ENCODE measurements at regions not wholly inside any gene's neighbourhood (a gene's known extent, or its start where the extent isn't known, plus 50 kb on each side); places are given as distances from the start of the nearest gene placed in this dataset.

- TF ChIP-seq ZNF274 (IDR thresholded peaks at IDR 0.05; ENCODE audit: low read depth, low read length): no peak
- no peak for TF ChIP-seq SUZ12 (IDR thresholded peaks at IDR 0.05; ENCODE audit: extremely low read depth, insufficient read depth, insufficient read length)
- DNase-seq (ENCODE audit: low read depth, low spot score): no peak
- Histone ChIP-seq H3K36me3 (ENCODE audit: insufficient read depth, insufficient read length, low read length) (no peaks in the 10 kb centered on the region), H3K4me3 (ENCODE audit: insufficient read length, low read depth) (no peak overlapping the region), H3K9ac (ENCODE audit: insufficient read length, low read depth) (no peak overlapping the region), H3K27me3 (ENCODE audit: insufficient read depth, insufficient read length) (no peaks in the 10 kb centered on the region), H3K4me1 (ENCODE audit: insufficient read depth, insufficient read length) (no peaks in the 10 kb centered on the region), H3K9me3 (ENCODE audit: insufficient read depth, low read length) (no peaks in the 10 kb centered on the region)
These were observed 399.2 kb downstream of the NLGN4X start for GRCh38 chrX:5829469-5829868.

- Histone ChIP-seq H3K36me3 (ENCODE audit: insufficient read depth, insufficient read length, low read length) (no peaks in the 10 kb centered on the region), H3K27me3 (ENCODE audit: insufficient read depth, insufficient read length) (no peaks in the 10 kb centered on the region), H3K9ac (ENCODE audit: insufficient read length, low read depth) (no peak overlapping the region), H3K4me1 (ENCODE audit: insufficient read depth, insufficient read length) (no peaks in the 10 kb centered on the region), H3K4me3 (ENCODE audit: insufficient read length, low read depth) (no peak overlapping the region), H3K9me3 (ENCODE audit: insufficient read depth, low read length) (no peaks in the 10 kb centered on the region)
- DNase-seq (ENCODE audit: low read depth, low spot score): no peak
- TF ChIP-seq ZNF274 (IDR thresholded peaks at IDR 0.05; ENCODE audit: low read depth, low read length) (no peak), SUZ12 (IDR thresholded peaks at IDR 0.05; ENCODE audit: extremely low read depth, insufficient read depth, insufficient read length) (no peak), YY1 (IDR thresholded peaks at IDR 0.05; ENCODE audit: insufficient read depth, insufficient read length) (no peak)
These were observed 399.6 kb downstream of the NLGN4X start for GRCh38 chrX:5829060-5829459.

- Histone ChIP-seq H3K9ac (ENCODE audit: insufficient read length, low read depth) (no peak overlapping the region), H3K27me3 (ENCODE audit: insufficient read depth, insufficient read length) (no peaks in the 10 kb centered on the region), H3K4me1 (ENCODE audit: insufficient read depth, insufficient read length) (no peaks in the 10 kb centered on the region), H3K36me3 (ENCODE audit: insufficient read depth, insufficient read length, low read length) (no peaks in the 10 kb centered on the region), H3K4me3 (ENCODE audit: insufficient read length, low read depth) (no peak overlapping the region), H3K9me3 (ENCODE audit: insufficient read depth, low read length) (no peaks in the 10 kb centered on the region)
- DNase-seq (ENCODE audit: low read depth, low spot score): no peak
- no peak for TF ChIP-seq ZNF274 (IDR thresholded peaks at IDR 0.05; ENCODE audit: low read depth, low read length)
- TF ChIP-seq SUZ12 (IDR thresholded peaks at IDR 0.05; ENCODE audit: extremely low read depth, insufficient read depth, insufficient read length): no peak
- TF ChIP-seq YY1 (IDR thresholded peaks at IDR 0.05; ENCODE audit: insufficient read depth, insufficient read length): no peak
These were observed 404.8 kb downstream of the NLGN4X start for GRCh38 chrX:5823903-5824302.

- no peaks in the 10 kb centered on the region for H3K36me3 ChIP-seq (ENCODE audit: insufficient read depth, insufficient read length, low read length)
- H3K4me1 ChIP-seq (ENCODE audit: insufficient read depth, insufficient read length): no peaks in the 10 kb centered on the region
- TF ChIP-seq SUZ12 (IDR thresholded peaks at IDR 0.05; ENCODE audit: extremely low read depth, insufficient read depth, insufficient read length) (no peak), ZNF274 (IDR thresholded peaks at IDR 0.05; ENCODE audit: low read depth, low read length) (no peak), YY1 (IDR thresholded peaks at IDR 0.05; ENCODE audit: insufficient read depth, insufficient read length) (no peak)
- no peak overlapping the region for H3K9ac ChIP-seq (ENCODE audit: insufficient read length, low read depth)
- no peaks in the 10 kb centered on the region for H3K27me3 ChIP-seq (ENCODE audit: insufficient read depth, insufficient read length)
- H3K4me3 ChIP-seq (ENCODE audit: insufficient read length, low read depth): no peak overlapping the region
- H3K9me3 ChIP-seq (ENCODE audit: insufficient read depth, low read length): no peaks in the 10 kb centered on the region
- DNase-seq (ENCODE audit: low read depth, low spot score): no peak
These were observed 418.0 kb downstream of the NLGN4X start for GRCh38 chrX:5810636-5811035.

- Histone ChIP-seq H3K4me1 (ENCODE audit: insufficient read depth, insufficient read length) (no peaks in the 10 kb centered on the region), H3K9me3 (ENCODE audit: insufficient read depth, low read length) (no peaks in the 10 kb centered on the region), H3K27me3 (ENCODE audit: insufficient read depth, insufficient read length) (no peaks in the 10 kb centered on the region), H3K4me3 (ENCODE audit: insufficient read length, low read depth) (no peak overlapping the region), H3K9ac (ENCODE audit: insufficient read length, low read depth) (no peak overlapping the region), H3K36me3 (ENCODE audit: insufficient read depth, insufficient read length, low read length) (no peaks in the 10 kb centered on the region)
- TF ChIP-seq SUZ12 (IDR thresholded peaks at IDR 0.05; ENCODE audit: extremely low read depth, insufficient read depth, insufficient read length) (no peak), ZNF274 (IDR thresholded peaks at IDR 0.05; ENCODE audit: low read depth, low read length) (no peak), YY1 (IDR thresholded peaks at IDR 0.05; ENCODE audit: insufficient read depth, insufficient read length) (no peak)
- no peak for DNase-seq (ENCODE audit: low read depth, low spot score)
These were observed 421.5 kb downstream of the NLGN4X start for GRCh38 chrX:5807181-5807580.

GRCh38 chrX:5802391-5802790 is 426.3 kb downstream of the NLGN4X start:
- no peak for DNase-seq (ENCODE audit: low read depth, low spot score)
- no peak overlapping the region for H3K4me3 ChIP-seq (ENCODE audit: insufficient read length, low read depth)
- no peaks in the 10 kb centered on the region for H3K4me1 ChIP-seq (ENCODE audit: insufficient read depth, insufficient read length)
- no peaks in the 10 kb centered on the region for H3K36me3 ChIP-seq (ENCODE audit: insufficient read depth, insufficient read length, low read length)
- no peaks in the 10 kb centered on the region for H3K9me3 ChIP-seq (ENCODE audit: insufficient read depth, low read length)
- TF ChIP-seq SUZ12 (IDR thresholded peaks at IDR 0.05; ENCODE audit: extremely low read depth, insufficient read depth, insufficient read length) (no peak), YY1 (IDR thresholded peaks at IDR 0.05; ENCODE audit: insufficient read depth, insufficient read length) (no peak), ZNF274 (IDR thresholded peaks at IDR 0.05; ENCODE audit: low read depth, low read length) (no peak)
- no peaks in the 10 kb centered on the region for H3K27me3 ChIP-seq (ENCODE audit: insufficient read depth, insufficient read length)
- no peak overlapping the region for H3K9ac ChIP-seq (ENCODE audit: insufficient read length, low read depth)

GRCh38 chrX:5791721-5792120 is 436.9 kb downstream of the NLGN4X start:
- Histone ChIP-seq H3K4me1 (ENCODE audit: insufficient read depth, insufficient read length) (no peaks in the 10 kb centered on the region), H3K9me3 (ENCODE audit: insufficient read depth, low read length) (no peaks in the 10 kb centered on the region), H3K27me3 (ENCODE audit: insufficient read depth, insufficient read length) (no peaks in the 10 kb centered on the region), H3K36me3 (ENCODE audit: insufficient read depth, insufficient read length, low read length) (no peaks in the 10 kb centered on the region), H3K9ac (ENCODE audit: insufficient read length, low read depth) (no peak overlapping the region), H3K4me3 (ENCODE audit: insufficient read length, low read depth) (no peak overlapping the region)
- TF ChIP-seq ZNF274 (IDR thresholded peaks at IDR 0.05; ENCODE audit: low read depth, low read length) (no peak), YY1 (IDR thresholded peaks at IDR 0.05; ENCODE audit: insufficient read depth, insufficient read length) (no peak), SUZ12 (IDR thresholded peaks at IDR 0.05; ENCODE audit: extremely low read depth, insufficient read depth, insufficient read length) (no peak)
- DNase-seq (ENCODE audit: low read depth, low spot score): no peak

GRCh38 chrX:5788910-5789309 is 439.8 kb downstream of the NLGN4X start:
- Histone ChIP-seq H3K4me1 (ENCODE audit: insufficient read depth, insufficient read length) (no peaks in the 10 kb centered on the region), H3K9me3 (ENCODE audit: insufficient read depth, low read length) (no peaks in the 10 kb centered on the region), H3K27me3 (ENCODE audit: insufficient read depth, insufficient read length) (no peaks in the 10 kb centered on the region), H3K36me3 (ENCODE audit: insufficient read depth, insufficient read length, low read length) (no peaks in the 10 kb centered on the region), H3K4me3 (ENCODE audit: insufficient read length, low read depth) (no peak overlapping the region), H3K9ac (ENCODE audit: insufficient read length, low read depth) (no peak overlapping the region)
- DNase-seq (ENCODE audit: low read depth, low spot score): no peak
- TF ChIP-seq YY1 (IDR thresholded peaks at IDR 0.05; ENCODE audit: insufficient read depth, insufficient read length): no peak
- no peak for TF ChIP-seq ZNF274 (IDR thresholded peaks at IDR 0.05; ENCODE audit: low read depth, low read length)

All from NT2/D1 (cell line).